ENCODE measurements at regions not wholly inside any gene's neighbourhood (a gene's known extent, or its start where the extent isn't known, plus 50 kb on each side); places are given as distances from the start of the nearest gene placed in this dataset.

- TF ChIP-seq CTCF (IDR thresholded peaks at IDR 0.05; ENCODE audit: low read length) (no peak), EZH2phosphoT487 (IDR thresholded peaks at IDR 0.05; ENCODE audit: low read length) (no peak), EZH2 (optimal IDR thresholded peaks at IDR 0.05; ENCODE audit: low read depth, low read length) (no peak)
- Histone ChIP-seq H2AFZ (ENCODE audit: low read length) (no peak overlapping the region), H3F3A (ENCODE audit: insufficient read depth, low read length) (no peaks in the 10 kb centered on the region), H3K4me3 (ENCODE audit: low read length) (no peak overlapping the region), H3K36me3 (replicated peaks; ENCODE audit: insufficient read depth, low read length) (no peaks in the 10 kb centered on the region), H3K4me1 (ENCODE audit: low read length) (no peaks in the 10 kb centered on the region), H4K20me1 (ENCODE audit: insufficient read depth, low read length) (no peaks in the 10 kb centered on the region), H3K27me3 (replicated peaks; ENCODE audit: insufficient read depth, low read length) (no peaks in the 10 kb centered on the region), H3K79me2 (ENCODE audit: low read length) (no peaks in the 10 kb centered on the region), H3K9me2 (replicated peaks; ENCODE audit: insufficient read depth, low read length) (no peaks in the 10 kb centered on the region), H3K9me3 (replicated peaks; ENCODE audit: insufficient read depth, low read length) (no peaks in the 10 kb centered on the region), H3K27ac (ENCODE audit: low read length) (no peak overlapping the region), H3K4me2 (ENCODE audit: low read depth, low read length) (no peak overlapping the region), H3K9ac (ENCODE audit: low read length) (no peak overlapping the region)
- DNase-seq: no peak
Measured at GRCh38 chr1:72937905-72938304, 655.6 kb upstream of the NEGR1 start.

GRCh38 chr1:72936942-72937341 lies 654.6 kb upstream of the NEGR1 start:
- TF ChIP-seq EZH2phosphoT487 (IDR thresholded peaks at IDR 0.05; ENCODE audit: low read length) (no peak), CTCF (IDR thresholded peaks at IDR 0.05; ENCODE audit: low read length) (no peak), EZH2 (optimal IDR thresholded peaks at IDR 0.05; ENCODE audit: low read depth, low read length) (no peak)
- no peak for DNase-seq
- no peak overlapping the region for H3K4me2 ChIP-seq (ENCODE audit: low read depth, low read length)
- H3K4me1 ChIP-seq (ENCODE audit: low read length): no peaks in the 10 kb centered on the region
- H3K36me3 ChIP-seq (replicated peaks; ENCODE audit: insufficient read depth, low read length): no peaks in the 10 kb centered on the region
- no peaks in the 10 kb centered on the region for H3F3A ChIP-seq (ENCODE audit: insufficient read depth, low read length)
- no peak overlapping the region for H3K4me3 ChIP-seq (ENCODE audit: low read length)
- no peaks in the 10 kb centered on the region for H4K20me1 ChIP-seq (ENCODE audit: insufficient read depth, low read length)
- no peak overlapping the region for H3K9ac ChIP-seq (ENCODE audit: low read length)
- no peak overlapping the region for H3K27ac ChIP-seq (ENCODE audit: low read length)
- H3K9me3 ChIP-seq (replicated peaks; ENCODE audit: insufficient read depth, low read length): no peaks in the 10 kb centered on the region
- no peaks in the 10 kb centered on the region for H3K79me2 ChIP-seq (ENCODE audit: low read length)
- H3K27me3 ChIP-seq (replicated peaks; ENCODE audit: insufficient read depth, low read length): no peaks in the 10 kb centered on the region
- no peaks in the 10 kb centered on the region for H3K9me2 ChIP-seq (replicated peaks; ENCODE audit: insufficient read depth, low read length)
- no peak overlapping the region for H2AFZ ChIP-seq (ENCODE audit: low read length)

- H3K9ac ChIP-seq (ENCODE audit: low read length): no peak overlapping the region
- TF ChIP-seq CTCF (IDR thresholded peaks at IDR 0.05; ENCODE audit: low read length) (no peak), EZH2phosphoT487 (IDR thresholded peaks at IDR 0.05; ENCODE audit: low read length) (no peak), EZH2 (optimal IDR thresholded peaks at IDR 0.05; ENCODE audit: low read depth, low read length) (no peak)
- H3K27ac ChIP-seq (ENCODE audit: low read length): no peak overlapping the region
- H3K4me1 ChIP-seq (ENCODE audit: low read length): no peaks in the 10 kb centered on the region
- H3K36me3 ChIP-seq (replicated peaks; ENCODE audit: insufficient read depth, low read length): no peaks in the 10 kb centered on the region
- no peaks in the 10 kb centered on the region for H3F3A ChIP-seq (ENCODE audit: insufficient read depth, low read length)
- no peaks in the 10 kb centered on the region for H3K9me3 ChIP-seq (replicated peaks; ENCODE audit: insufficient read depth, low read length)
- H3K79me2 ChIP-seq (ENCODE audit: low read length): no peaks in the 10 kb centered on the region
- H3K9me2 ChIP-seq (replicated peaks; ENCODE audit: insufficient read depth, low read length): no peaks in the 10 kb centered on the region
- H3K4me2 ChIP-seq (ENCODE audit: low read depth, low read length): no peak overlapping the region
- no peak overlapping the region for H2AFZ ChIP-seq (ENCODE audit: low read length)
- no peaks in the 10 kb centered on the region for H4K20me1 ChIP-seq (ENCODE audit: insufficient read depth, low read length)
- H3K27me3 ChIP-seq (replicated peaks; ENCODE audit: insufficient read depth, low read length): no peaks in the 10 kb centered on the region
- no peak for DNase-seq
- H3K4me3 ChIP-seq (ENCODE audit: low read length): no peak overlapping the region
Measured at GRCh38 chr1:72936151-72936740, 653.9 kb upstream of the NEGR1 start.
